ENCODE measurements at regions not wholly inside any gene's neighbourhood (a gene's known extent, or its start where the extent isn't known, plus 50 kb on each side); places are given as distances from the start of the nearest gene placed in this dataset.

GRCh38 chr4:78675325-78675724, 100.8 kb upstream of the BMP2K start:
- dilution Hi-C loops (cut with MboI; ENCODE audit: extremely low pct_ligation_motif_present, low sequenced_read_pairs): no loop called here
- no peak for FAIRE-seq
- intact Hi-C loops (cut with micrococcal nuclease): no loop called here

More at GRCh38 chr4:78675325-78675724, 100.8 kb upstream of the BMP2K start:
- no TSS peak for BruUV-seq (replicated peaks)
- H3K9ac ChIP-seq (replicated peaks; ENCODE audit: extremely low read depth, insufficient read depth, low read length): no peak overlapping the region
- DNase-seq (ENCODE audit: low read depth, low spot score): no peak
- H3K9me1 ChIP-seq (replicated peaks; ENCODE audit: control insufficient read depth, extremely low read depth, insufficient read depth, low read length): no peaks in the 10 kb centered on the region
- no peaks in the 10 kb centered on the region for H3K27me3 ChIP-seq (ENCODE audit: control insufficient read depth in 2 of 2, insufficient read depth in 2 of 2, low read length in 2 of 2)
- no peaks in the 10 kb centered on the region for H3K9me3 ChIP-seq (replicated peaks; ENCODE audit: control insufficient read depth, insufficient read depth, low read length)
- ChIA-PET CTCF (interaction anchor here (1.1 kb wide), 1 partner anchor 30 kb away, joined by 3 read pairs; no protein-coding TSS in a partner anchor), POLR2A (no interaction called here)
- TF ChIP-seq MYC (IDR thresholded peaks at IDR 0.05; ENCODE audit: low read depth, low read length) (no peak), FOS (IDR thresholded peaks at IDR 0.05; ENCODE audit: borderline replicate concordance, insufficient read depth, low read length) (no peak), JUN (IDR thresholded peaks at IDR 0.05; ENCODE audit: borderline replicate concordance, insufficient read depth, insufficient read length, low read depth) (no peak), CTCF (IDR thresholded peaks at IDR 0.05; ENCODE audit: extremely low read depth in 1 of 2, insufficient read depth in 1 of 2, low read depth in 1 of 2, low read length in 2 of 2) (no peak), EZH2 (IDR thresholded peaks at IDR 0.05; ENCODE audit: borderline replicate concordance, low read depth, low read length, severe bottlenecking) (no peak), MAX (IDR thresholded peaks at IDR 0.05; ENCODE audit: insufficient read depth, insufficient read length) (no peak), POLR2A (IDR thresholded peaks at IDR 0.05; ENCODE audit: low read depth, low read length) (no peak), POLR2AphosphoS5 (IDR thresholded peaks at IDR 0.05; ENCODE audit: insufficient read depth, low read depth, low read length) (no peak), GATA2 (IDR thresholded peaks at IDR 0.05; ENCODE audit: insufficient read depth, insufficient read length, low read depth, low read length) (no peak)
- no peak overlapping the region for H2AFZ ChIP-seq (ENCODE audit: low read depth, low read length)
- no peaks in the 10 kb centered on the region for H3K4me1 ChIP-seq (ENCODE audit: control insufficient read depth, extremely low read depth, insufficient read depth, low read length)
- H3K4me2 ChIP-seq (ENCODE audit: insufficient read depth, low read length): no peak overlapping the region
- H3K27ac ChIP-seq (ENCODE audit: insufficient read depth, low read depth, low read length): no peak overlapping the region
- no peak overlapping the region for H3K4me3 ChIP-seq (replicated peaks in 1 of 3; ENCODE audit: insufficient read depth in 1 of 3, low read depth in 1 of 3, low read length in 3 of 3)
- H4K20me1 ChIP-seq (replicated peaks; ENCODE audit: control insufficient read depth, extremely low read depth, insufficient read depth, low read length): no peaks in the 10 kb centered on the region
- H3K36me3 ChIP-seq (ENCODE audit: control insufficient read depth in 2 of 2, extremely low read depth in 1 of 2, insufficient read depth in 2 of 2, low read length in 2 of 2): no peaks in the 10 kb centered on the region
- H3K79me2 ChIP-seq (ENCODE audit: control insufficient read depth, insufficient read depth, low read length): no peaks in the 10 kb centered on the region

All from endothelial cell of umbilical vein (primary cell).